ENCODE measurements at regions not wholly inside any gene's neighbourhood (a gene's known extent, or its start where the extent isn't known, plus 50 kb on each side); places are given as distances from the start of the nearest gene placed in this dataset.

GRCh38 chr17:77600346-77600745, 358.2 kb upstream of the TNRC6C start (continued):
- TF ChIP-seq SKIL (CRISPR knock-in tag; IDR thresholded peaks at IDR 0.05; ENCODE audit: borderline replicate concordance) = no peak
- no peak for TF ChIP-seq ZBTB25 (CRISPR knock-in tag; IDR thresholded peaks at IDR 0.05)
- TF ChIP-seq ZBTB1 (CRISPR knock-in tag; IDR thresholded peaks at IDR 0.05; ENCODE audit: borderline replicate concordance) = no peak

- CTCF ChIA-PET (ENCODE audit: low intra/inter-chr PET ratio, low total read pairs) = no interaction called here
- FAIRE-seq (no peak), DNase-seq (ENCODE audit: low spot score) (no peak), ATAC-seq (no peak)
- in situ Hi-C loops (cut with HindIII; ENCODE audit: extremely low pct_ligation_motif_present, low pct_unique_long_range_greater_than_20kb) (no loop called here), intact Hi-C loops (cut with micrococcal nuclease; ENCODE audit: unreplicated experiment) (no loop called here)
- peaks cover 10 to 77% of the 10 kb centered on the region in 2 experiments; a peak in 4 of 5 replicates for H3K27me3 ChIP-seq (ENCODE audit: control insufficient read depth in 1 of 2, insufficient read depth in 2 of 2, low read length in 2 of 2)
- no peaks in the 10 kb centered on the region for H3K9me3 ChIP-seq (ENCODE audit: low read length)
- no peak overlapping the region for H3K27ac ChIP-seq (ENCODE audit: extremely low read length, insufficient read depth, low read length)
- no peaks in the 10 kb centered on the region for H3K36me3 ChIP-seq (replicated peaks in 1 of 2; ENCODE audit: control insufficient read depth in 1 of 2, insufficient read depth in 2 of 2, low read length in 2 of 2)
- H3K4me3 ChIP-seq (replicated peaks in 1 of 3; ENCODE audit: insufficient read depth in 1 of 3, low read depth in 2 of 3, low read length in 3 of 3) = no peak overlapping the region
- H3K4me1 ChIP-seq (ENCODE audit: insufficient read depth, low read length) = no peaks in the 10 kb centered on the region
- no peaks in the 10 kb centered on the region for H4K20me1 ChIP-seq (ENCODE audit: insufficient read depth, low read length)
- H2AFZ ChIP-seq (ENCODE audit: low read length) = no peak overlapping the region
- BruUV-seq (replicated peaks) = no TSS peak
- H3K4me2 ChIP-seq (ENCODE audit: low read depth, low read length) = no peak overlapping the region
- POLR2A ChIA-PET = no interaction called here
- no peak overlapping the region for H3K9ac ChIP-seq (ENCODE audit: insufficient read depth, low read depth, low read length)
- H3K79me2 ChIP-seq (ENCODE audit: insufficient read depth, low read length) = no peaks in the 10 kb centered on the region
- WGBS (ENCODE audit: low lambda C conversion rate) = 46% methylated on average over 18 of the region's 18 CpGs
- TF ChIP-seq ZNF788 (CRISPR knock-in tag; IDR thresholded peaks at IDR 0.05; ENCODE audit: borderline replicate concordance) (no peak), ZFP36 (IDR thresholded peaks at IDR 0.05; ENCODE audit: borderline replicate concordance, low read depth, low read length, partially characterized antibody) (no peak), KDM5B (CRISPR knock-in tag; IDR thresholded peaks at IDR 0.05; ENCODE audit: borderline replicate concordance) (no peak), ZNF597 (CRISPR knock-in tag; IDR thresholded peaks at IDR 0.05) (no peak), KAT7 (CRISPR knock-in tag; IDR thresholded peaks at IDR 0.05; ENCODE audit: borderline replicate concordance) (no peak), ZFP91 (CRISPR knock-in tag; IDR thresholded peaks at IDR 0.05; ENCODE audit: borderline replicate concordance) (no peak), ZNF678 (CRISPR knock-in tag; IDR thresholded peaks at IDR 0.05) (no peak), SMARCE1 (IDR thresholded peaks at IDR 0.05; ENCODE audit: borderline replicate concordance) (no peak), RBAK (CRISPR knock-in tag; IDR thresholded peaks at IDR 0.05) (no peak), ZBTB43 (CRISPR knock-in tag; conservative IDR thresholded peaks at IDR 0.05) (no peak), CCAR2 (optimal IDR thresholded peaks at IDR 0.05; ENCODE audit: low read depth, low read length) (no peak)
These were observed 357.2 kb upstream of the TNRC6C start for GRCh38 chr17:77601054-77601979.

Data from HepG2 (cell line).